WERI-Rb-1 (cell line): ENCODE measurements at regions not wholly inside any gene's neighbourhood (a gene's known extent, or its start where the extent isn't known, plus 50 kb on each side); places are given as distances from the start of the nearest gene placed in this dataset.

ENCODE experiments used
- DNase-seq: peaks from one replicate; pipeline ENCODE4 v3.0.0-alpha.2; 2020
- H3K27ac ChIP-seq: fragments of 250-450 bp; sonication (Bioruptor Pico); 2 replicates; pipeline ENCODE4 v1.5.1; 2020; ENCODE audit warnings: mild to moderate bottlenecking, moderate library complexity
- H3K27me3 ChIP-seq: fragments of 250-450 bp; sonication (Bioruptor Pico); 2 replicates; pipeline ENCODE4 v1.5.1; 2021; ENCODE audit warnings: mild to moderate bottlenecking, low read depth, moderate library complexity; ENCODE audit not compliant: insufficient read depth, severe bottlenecking
- H3K36me3 ChIP-seq: fragments of 250-450 bp; sonication (Bioruptor Pico); 2 replicates; pipeline ENCODE4 v1.5.1; 2020; ENCODE audit warnings: mild to moderate bottlenecking, moderate library complexity
- H3K4me3 ChIP-seq: 2 replicates; pipeline ENCODE4 v1.5.1; 2011; ENCODE audit warnings: low read depth, mild to moderate bottlenecking, control low read depth, low read length
- H3K9me3 ChIP-seq: fragments of 250-450 bp; sonication (Bioruptor Pico); 2 replicates; pipeline ENCODE4 v1.5.1; 2021; ENCODE audit warnings: mild to moderate bottlenecking, moderate library complexity; ENCODE audit not compliant: severe bottlenecking
- TF ChIP-seq, protein P1 (sequence below): IDR thresholded peaks from 2 replicates; pipeline ENCODE4 v1.5.1; 2011; ENCODE audit warnings: low read depth, mild to moderate bottlenecking, control low read depth, inconsistent platforms, low read length

DNA sequence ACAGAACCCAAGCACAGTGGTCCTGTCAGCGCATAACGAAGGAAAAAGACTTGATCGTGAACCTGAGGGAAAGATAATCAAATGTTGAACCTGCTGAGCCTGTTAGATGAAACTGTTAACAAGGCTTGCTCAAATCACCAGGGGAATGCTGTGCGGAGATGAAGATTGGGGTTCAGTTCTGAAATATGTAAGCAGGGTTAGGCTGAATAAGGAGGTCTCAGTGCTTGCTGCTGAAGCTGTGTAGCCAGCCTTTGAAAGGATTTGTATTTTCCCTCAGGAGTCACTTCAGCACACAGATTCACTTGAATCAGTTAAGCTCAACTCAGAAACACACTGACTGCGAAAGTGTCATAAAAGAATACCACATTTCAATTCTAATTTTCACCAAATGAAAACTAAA lies 793.5 kb downstream of the OLFM4 start:
- H3K36me3 ChIP-seq, result no peaks in the 10 kb centered on the region
- H3K27me3 ChIP-seq, result no peaks in the 10 kb centered on the region
- H3K27ac ChIP-seq, result no peak overlapping the region
- H3K4me3 ChIP-seq, result no peak overlapping the region
- TF ChIP-seq, protein P1, sequence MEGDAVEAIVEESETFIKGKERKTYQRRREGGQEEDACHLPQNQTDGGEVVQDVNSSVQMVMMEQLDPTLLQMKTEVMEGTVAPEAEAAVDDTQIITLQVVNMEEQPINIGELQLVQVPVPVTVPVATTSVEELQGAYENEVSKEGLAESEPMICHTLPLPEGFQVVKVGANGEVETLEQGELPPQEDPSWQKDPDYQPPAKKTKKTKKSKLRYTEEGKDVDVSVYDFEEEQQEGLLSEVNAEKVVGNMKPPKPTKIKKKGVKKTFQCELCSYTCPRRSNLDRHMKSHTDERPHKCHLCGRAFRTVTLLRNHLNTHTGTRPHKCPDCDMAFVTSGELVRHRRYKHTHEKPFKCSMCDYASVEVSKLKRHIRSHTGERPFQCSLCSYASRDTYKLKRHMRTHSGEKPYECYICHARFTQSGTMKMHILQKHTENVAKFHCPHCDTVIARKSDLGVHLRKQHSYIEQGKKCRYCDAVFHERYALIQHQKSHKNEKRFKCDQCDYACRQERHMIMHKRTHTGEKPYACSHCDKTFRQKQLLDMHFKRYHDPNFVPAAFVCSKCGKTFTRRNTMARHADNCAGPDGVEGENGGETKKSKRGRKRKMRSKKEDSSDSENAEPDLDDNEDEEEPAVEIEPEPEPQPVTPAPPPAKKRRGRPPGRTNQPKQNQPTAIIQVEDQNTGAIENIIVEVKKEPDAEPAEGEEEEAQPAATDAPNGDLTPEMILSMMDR, result no peak
- no peaks in the 10 kb centered on the region for H3K9me3 ChIP-seq
- no peak for DNase-seq

DNA sequence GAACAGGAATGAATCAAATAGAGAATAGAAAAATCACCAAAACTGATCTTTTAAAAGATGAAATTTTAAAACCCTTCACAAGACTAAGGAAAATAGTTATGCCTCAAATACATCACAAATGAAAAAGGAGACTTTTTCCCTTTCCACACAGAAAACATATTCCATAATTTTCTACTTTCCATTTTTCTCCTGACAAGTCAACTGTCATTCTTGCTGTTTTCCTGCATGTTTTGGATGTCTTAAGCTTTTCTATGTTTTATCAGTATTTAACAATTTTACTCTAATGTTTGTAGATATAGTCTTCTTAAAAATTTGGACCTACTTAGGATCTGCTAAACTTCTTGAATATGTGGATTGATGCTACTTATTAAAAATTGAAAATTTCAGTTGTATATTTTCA lies 810.8 kb downstream of the OLFM4 start:
- TF ChIP-seq, protein P1, result no peak
- no peaks in the 10 kb centered on the region for H3K9me3 ChIP-seq
- DNase-seq, result no peak
- H3K27ac ChIP-seq, result no peak overlapping the region
- H3K4me3 ChIP-seq, result no peak overlapping the region
- no peaks in the 10 kb centered on the region for H3K36me3 ChIP-seq
- no peaks in the 10 kb centered on the region for H3K27me3 ChIP-seq

DNA sequence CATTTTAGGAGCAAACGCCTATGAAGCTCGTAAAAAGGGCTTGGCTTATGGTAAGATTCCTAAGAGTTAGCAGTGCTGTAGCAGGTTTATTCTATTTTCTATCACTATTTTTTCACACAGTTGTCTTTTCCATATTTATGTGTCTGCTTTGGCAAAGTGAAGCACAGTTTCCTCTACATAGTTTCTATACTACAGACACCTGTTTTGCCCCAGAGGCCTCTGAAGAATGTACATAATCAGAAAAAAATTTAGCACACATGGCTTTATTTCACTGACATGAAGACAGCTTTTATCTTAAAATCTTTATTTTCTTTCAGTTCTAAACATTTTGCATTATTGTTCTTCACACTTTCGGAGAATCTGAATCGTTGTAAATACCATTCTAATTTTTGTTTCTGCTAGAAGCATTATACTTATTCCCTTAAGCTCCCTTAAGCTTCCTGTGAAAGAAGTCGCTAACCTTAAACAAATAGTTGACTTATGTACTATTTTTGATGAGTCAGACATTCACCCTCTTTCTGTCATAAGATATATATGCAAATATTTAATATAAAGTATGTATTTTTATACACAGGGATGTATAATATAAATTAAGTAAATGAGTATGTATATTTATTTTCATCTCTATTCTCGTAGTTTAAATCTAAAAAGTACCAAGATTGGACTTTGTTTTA lies 816.0 kb downstream of the OLFM4 start:
- no peaks in the 10 kb centered on the region for H3K27me3 ChIP-seq
- no peak overlapping the region for H3K4me3 ChIP-seq
- DNase-seq, result no peak
- H3K36me3 ChIP-seq, result no peaks in the 10 kb centered on the region
- no peak overlapping the region for H3K27ac ChIP-seq
- TF ChIP-seq, protein P1, result no peak
- no peaks in the 10 kb centered on the region for H3K9me3 ChIP-seq

DNA sequence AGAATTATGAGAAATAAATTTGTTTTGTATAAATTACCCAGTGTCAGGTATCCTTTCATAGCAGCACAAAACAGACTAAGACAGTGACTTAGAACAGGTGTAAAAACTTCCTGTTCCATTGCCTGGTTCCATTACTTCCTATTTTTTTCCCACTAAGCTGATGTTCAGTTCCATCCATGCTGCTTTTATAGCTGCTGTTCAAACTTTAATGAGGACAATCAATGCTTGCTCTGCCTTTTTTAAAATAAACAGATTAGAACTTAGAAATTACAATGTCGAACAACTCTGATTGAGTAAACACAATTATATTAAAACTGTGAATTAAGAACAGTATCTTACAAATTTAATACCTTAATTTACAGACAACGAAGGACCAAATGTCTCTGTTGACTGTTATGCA lies 818.9 kb downstream of the OLFM4 start:
- no peak overlapping the region for H3K4me3 ChIP-seq
- H3K27me3 ChIP-seq, result no peaks in the 10 kb centered on the region
- DNase-seq, result no peak
- no peak overlapping the region for H3K27ac ChIP-seq
- H3K9me3 ChIP-seq, result no peaks in the 10 kb centered on the region
- TF ChIP-seq, protein P1, result no peak
- no peaks in the 10 kb centered on the region for H3K36me3 ChIP-seq

DNA sequence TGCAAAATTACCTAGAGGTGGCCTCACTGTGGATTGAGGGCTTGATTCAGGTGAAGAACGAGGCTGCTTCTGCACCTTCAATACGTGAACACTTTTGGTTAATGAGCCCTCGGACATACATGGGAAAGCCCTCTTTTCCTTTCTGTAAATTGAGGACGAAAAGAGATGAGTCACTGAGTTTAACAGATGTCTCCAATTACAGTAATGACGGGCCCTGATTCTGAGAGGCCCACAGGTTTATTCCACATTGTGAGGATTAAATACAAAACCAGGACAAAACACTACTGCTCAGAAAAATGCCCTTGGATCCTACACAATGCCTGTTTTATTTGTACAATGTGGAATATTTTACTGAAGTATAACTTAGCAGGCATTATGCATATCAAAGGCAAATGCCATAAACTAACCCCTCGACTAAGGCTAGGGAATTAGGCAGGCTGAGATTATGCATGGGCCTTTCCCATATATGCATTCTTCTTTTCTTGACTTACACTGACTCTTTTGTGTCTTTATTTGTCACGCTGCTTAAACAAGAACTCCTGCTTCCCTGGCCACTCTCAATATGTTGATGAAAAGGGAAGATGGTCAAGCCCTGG lies 819.9 kb downstream of the OLFM4 start:
- Histone ChIP-seq H3K4me3 (no peak overlapping the region), H3K9me3 (no peaks in the 10 kb centered on the region), H3K27me3 (no peaks in the 10 kb centered on the region), H3K27ac (peak overlapping the region; percentile 60), H3K36me3 (no peaks in the 10 kb centered on the region)
- peak; percentile 19 for DNase-seq
- TF ChIP-seq, protein P1, result no peak

DNA sequence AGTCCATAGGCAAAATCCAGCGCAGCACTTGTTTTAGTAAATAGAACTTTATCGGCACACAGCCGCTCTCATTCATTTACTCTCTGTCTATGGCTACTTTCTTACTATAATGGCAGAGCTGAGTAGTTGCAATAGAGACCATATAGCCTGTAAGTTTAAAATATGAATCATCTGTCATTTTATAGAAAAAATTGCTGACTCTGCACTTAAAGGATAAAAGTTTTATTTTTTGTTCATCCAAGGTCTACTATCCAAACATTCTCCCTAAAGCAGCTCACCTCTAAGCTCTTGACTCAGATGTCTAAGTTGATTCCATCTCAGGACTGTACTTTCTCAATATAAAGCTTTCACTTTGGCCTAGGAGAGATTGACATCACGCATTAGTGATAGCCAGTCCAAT lies 825.7 kb downstream of the OLFM4 start:
- TF ChIP-seq, protein P1, result no peak
- Histone ChIP-seq H3K27ac (no peak overlapping the region), H3K4me3 (no peak overlapping the region), H3K27me3 (no peaks in the 10 kb centered on the region), H3K9me3 (no peaks in the 10 kb centered on the region), H3K36me3 (no peaks in the 10 kb centered on the region)
- no peak for DNase-seq
